WTC11 (cell line): ENCODE measurements at regions not wholly inside any gene's neighbourhood (a gene's known extent, or its start where the extent isn't known, plus 50 kb on each side); places are given as distances from the start of the nearest gene placed in this dataset.
"Not testable (repeated sequence)": the region's sequence is repeated elsewhere in the genome, so short reads cannot be mapped to it uniquely, and the experiment has no call there.

Source experiments
- ATAC-seq: fragments of 200-7000 bp; cut with Tn5 transposase; 2 replicates; pipeline ENCODE4 v1.10.0; 2021; ENCODE audit warnings: mild to moderate bottlenecking, moderate library complexity
- CTCF ChIA-PET: fragments of 300-600 bp; sonication (Branson Sonifier 250); formaldehyde crosslinking; loops from one replicate; lab custom pipeline; 2021; ENCODE audit warnings: antibody characterized with exemption; lab: Charles Lee
- POLR2A ChIA-PET: fragments of 350-600 bp; sonication (Branson Sonifier 250); formaldehyde crosslinking; loops from one replicate; lab custom pipeline; 2021; ENCODE audit warnings: antibody characterized with exemption; lab: Charles Lee
- DNase-seq: peaks from one replicate; pipeline ENCODE4 v3.0.0; 2021; ENCODE audit warnings: low spot score
- H3K27ac Mint-ChIP-seq: 2 replicates; pipeline ENCODE4 v1.8.0; 2021; ENCODE audit warnings: mixed read lengths
- H3K27me3 Mint-ChIP-seq: 2 replicates; pipeline ENCODE4 v1.8.0; 2021; ENCODE audit warnings: low read depth, mild to moderate bottlenecking, moderate library complexity, mixed read lengths
- H3K36me3 Mint-ChIP-seq: 2 replicates; pipeline ENCODE4 v1.8.0; 2021; ENCODE audit warnings: mixed read lengths
- H3K4me1 Mint-ChIP-seq: 2 replicates; pipeline ENCODE4 v1.8.0; 2022; ENCODE audit warnings: mixed read lengths
- H3K4me3 Mint-ChIP-seq: 2 replicates; pipeline ENCODE4 v1.8.0; 2021; ENCODE audit warnings: mild to moderate bottlenecking, moderate library complexity, mixed read lengths
- H3K9me3 Mint-ChIP-seq: 2 replicates; pipeline ENCODE4 v1.8.0; 2021; ENCODE audit warnings: mixed read lengths
- ATF1 ChIP-seq: sonication (generic); formaldehyde crosslinking; IDR thresholded peaks from 2 replicates; pipeline ENCODE4 v1.8.1; 2023; ENCODE audit warnings: mild to moderate bottlenecking, moderate library complexity, missing genetic modification reagents
- CBFB ChIP-seq: sonication (generic); formaldehyde crosslinking; IDR thresholded peaks from 2 replicates; pipeline ENCODE4 v1.8.1; 2022; ENCODE audit warnings: mild to moderate bottlenecking, low read depth, missing genetic modification reagents
- EMX1 ChIP-seq: fragments of 250-450 bp; sonication (Bioruptor Pico); IDR thresholded peaks from 2 replicates; pipeline ENCODE4 v1.8.0; 2021; ENCODE audit warnings: mild to moderate bottlenecking
- ESRRA ChIP-seq: sonication (generic); formaldehyde crosslinking; IDR thresholded peaks from 2 replicates; pipeline ENCODE4 v1.8.1; 2022; ENCODE audit warnings: mild to moderate bottlenecking, missing genetic modification reagents, borderline replicate concordance
- FOXP1 ChIP-seq: sonication (generic); formaldehyde crosslinking; IDR thresholded peaks from 2 replicates; pipeline ENCODE4 v1.8.0; 2022; ENCODE audit warnings: missing genetic modification reagents, mild to moderate bottlenecking, moderate library complexity, borderline replicate concordance
- MXD4 ChIP-seq: fragments of 250-450 bp; sonication (Bioruptor Pico); IDR thresholded peaks from 2 replicates; pipeline ENCODE4 v1.8.0; 2021; ENCODE audit warnings: mild to moderate bottlenecking, moderate library complexity, borderline replicate concordance
- RORB ChIP-seq: fragments of 250-450 bp; sonication (Bioruptor Pico); IDR thresholded peaks from 2 replicates; pipeline ENCODE4 v1.9.0; 2021; ENCODE audit warnings: mild to moderate bottlenecking
- SMAD3 ChIP-seq: sonication (generic); formaldehyde crosslinking; IDR thresholded peaks from 2 replicates; pipeline ENCODE4 v1.8.0; 2022; ENCODE audit warnings: missing genetic modification reagents, mild to moderate bottlenecking, borderline replicate concordance
- ZNF138 ChIP-seq: sonication (generic); formaldehyde crosslinking; conservative IDR thresholded peaks from 2 replicates; pipeline ENCODE4 v1.8.1; 2022; ENCODE audit warnings: mild to moderate bottlenecking, moderate library complexity, missing genetic modification reagents
- ZNF317 ChIP-seq: sonication (generic); formaldehyde crosslinking; IDR thresholded peaks from 2 replicates; pipeline ENCODE4 v1.8.1; 2023; ENCODE audit warnings: low read depth, mild to moderate bottlenecking, moderate library complexity, missing genetic modification reagents, borderline replicate concordance
- TF ChIP-seq, protein P1 (sequence below): sonication (generic); formaldehyde crosslinking; IDR thresholded peaks from 2 replicates; pipeline ENCODE4 v1.8.0; 2022; ENCODE audit warnings: mild to moderate bottlenecking, missing genetic modification reagents
- TF ChIP-seq, protein P2 (sequence below): fragments of 250-450 bp; sonication (Bioruptor Pico); IDR thresholded peaks from 2 replicates; pipeline ENCODE4 v1.9.0; 2021; ENCODE audit warnings: mild to moderate bottlenecking
- TF ChIP-seq, protein P3 (sequence below): sonication (generic); formaldehyde crosslinking; IDR thresholded peaks from 2 replicates; pipeline ENCODE4 v1.8.1; 2023; ENCODE audit warnings: mild to moderate bottlenecking, missing genetic modification reagents, moderate library complexity
- TF ChIP-seq, protein P4 (sequence below): sonication (generic); formaldehyde crosslinking; IDR thresholded peaks from 2 replicates; pipeline ENCODE4 v1.8.1; 2023; ENCODE audit warnings: mild to moderate bottlenecking, moderate library complexity, missing genetic modification reagents
- TF ChIP-seq, protein P5 (sequence below): sonication (generic); formaldehyde crosslinking; IDR thresholded peaks from 2 replicates; pipeline ENCODE4 v1.8.0; 2022; ENCODE audit warnings: mild to moderate bottlenecking, missing genetic modification reagents
- TF ChIP-seq, protein P6 (sequence below): sonication (generic); formaldehyde crosslinking; IDR thresholded peaks from 2 replicates; pipeline ENCODE4 v1.8.0; 2023; ENCODE audit warnings: mild to moderate bottlenecking, missing genetic modification reagents
- TF ChIP-seq, protein P7 (sequence below): fragments of 250-450 bp; sonication (Bioruptor Pico); IDR thresholded peaks from 2 replicates; pipeline ENCODE4 v1.9.0; 2021; ENCODE audit warnings: mild to moderate bottlenecking, borderline replicate concordance

DNA sequence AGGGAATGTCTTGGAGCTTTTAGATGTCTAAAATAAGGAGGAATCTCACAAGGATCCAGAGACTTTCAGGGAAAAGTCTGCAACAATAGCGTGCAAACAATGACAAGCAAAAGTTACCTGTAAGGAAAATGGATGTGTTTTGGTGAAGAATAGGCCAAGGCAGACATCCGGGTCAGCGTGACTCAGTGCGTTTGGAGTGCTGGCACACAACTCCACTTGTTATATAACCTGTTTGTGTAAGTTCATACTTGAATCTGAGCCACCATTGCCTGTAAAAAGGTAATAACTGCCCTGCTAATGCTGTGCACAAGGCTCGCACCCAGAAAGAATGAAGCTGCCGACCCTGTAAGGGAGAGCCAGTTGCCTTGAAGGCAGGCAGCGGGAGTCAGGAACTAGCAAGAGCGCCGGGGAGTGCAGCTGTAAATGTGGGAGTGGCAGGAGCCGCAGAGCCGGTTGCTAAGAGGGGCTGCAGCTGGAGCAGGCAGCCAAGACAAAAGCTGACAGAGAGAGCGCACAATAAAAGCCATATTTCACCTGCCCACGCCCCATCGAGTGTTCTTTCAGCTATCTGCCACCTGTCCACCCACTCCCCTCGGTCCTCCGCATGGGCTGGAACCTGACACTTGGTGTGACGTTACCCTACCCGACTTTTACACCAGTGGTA, 638.5 kb upstream of the MIS18BP1 start:
- peak; percentile 96 for ATAC-seq
- H3K27ac Mint-ChIP-seq, result no peak overlapping the region; the same call in 1 of the 2 replicates
- ChIA-PET POLR2A (no interaction called here), CTCF (no interaction called here)
- TF ChIP-seq CBFB (CRISPR knock-in tag), result no peak
- TF ChIP-seq, protein P1, sequence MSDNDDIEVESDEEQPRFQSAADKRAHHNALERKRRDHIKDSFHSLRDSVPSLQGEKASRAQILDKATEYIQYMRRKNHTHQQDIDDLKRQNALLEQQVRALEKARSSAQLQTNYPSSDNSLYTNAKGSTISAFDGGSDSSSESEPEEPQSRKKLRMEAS (CRISPR knock-in tag), result 0 out of 2 replicates have a peak, but pooled peaks have one; percentile 39
- peaks cover 30% of the 10 kb centered on the region for H3K4me1 Mint-ChIP-seq
- peaks cover 34% of the 10 kb centered on the region for H3K9me3 Mint-ChIP-seq
- peaks cover 5% of the 10 kb centered on the region for H3K36me3 Mint-ChIP-seq
- peak overlapping the region; percentile 52 for H3K4me3 Mint-ChIP-seq
- DNase-seq, result peak; percentile 28
- H3K27me3 Mint-ChIP-seq, result no peaks in the 10 kb centered on the region; the same call in 1 of the 2 replicates

DNA sequence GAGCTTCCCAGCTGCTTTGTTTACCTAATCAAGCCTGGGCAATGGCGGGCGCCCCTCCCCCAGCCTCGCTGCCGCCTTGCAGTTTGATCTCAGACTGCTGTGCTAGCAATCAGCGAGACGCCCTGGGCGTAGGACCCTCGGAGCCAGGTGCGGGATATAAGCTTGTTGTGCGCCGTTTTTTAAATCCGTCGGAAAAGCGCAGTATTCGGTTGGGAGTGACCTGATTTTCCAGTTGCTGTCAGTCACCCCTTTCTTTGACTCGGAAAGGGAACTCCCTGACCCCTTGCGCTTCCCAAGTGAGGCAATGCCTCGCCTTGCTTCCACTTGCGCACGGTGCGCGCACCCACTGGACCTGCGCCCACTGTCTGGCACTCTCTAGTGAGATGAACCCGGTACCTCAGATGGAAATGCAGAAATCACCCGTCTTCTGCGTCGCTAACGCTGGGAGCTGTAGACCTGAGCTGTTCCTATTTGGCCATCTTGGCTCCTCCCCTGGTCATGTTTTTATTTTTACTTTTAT, 635.8 kb upstream of the MIS18BP1 start:
- peaks cover 30% of the 10 kb centered on the region for H3K4me1 Mint-ChIP-seq
- H3K27ac Mint-ChIP-seq, POLR2A ChIA-PET, CTCF ChIA-PET, ATAC-seq, H3K36me3 Mint-ChIP-seq, H3K27me3 Mint-ChIP-seq: not testable (repeated sequence)
- peak; percentile 25 for DNase-seq
- H3K9me3 Mint-ChIP-seq, result peaks cover 25% of the 10 kb centered on the region
- peak overlapping the region; percentile 68 for H3K4me3 Mint-ChIP-seq

DNA sequence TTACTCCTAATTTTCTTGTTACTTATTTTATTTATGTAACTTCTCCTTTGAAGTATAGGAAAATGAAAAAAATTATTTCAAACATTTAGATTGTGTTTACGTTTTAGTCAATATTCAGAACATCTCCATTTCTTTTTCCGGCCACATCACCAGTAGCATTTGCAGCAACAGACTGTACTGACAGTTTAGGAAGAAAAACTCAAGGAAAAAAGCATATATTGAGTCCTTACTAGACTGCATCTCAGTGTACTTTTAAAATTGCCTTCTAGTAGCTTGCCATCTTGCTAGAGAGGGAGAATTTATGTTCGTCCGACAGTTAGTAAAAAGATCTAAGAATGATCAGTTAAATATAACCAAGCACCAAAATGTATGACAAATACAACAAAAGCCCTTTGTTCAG, 625.0 kb upstream of the MIS18BP1 start:
- Mint-ChIP-seq H3K4me1 (peaks cover 6% of the 10 kb centered on the region; the same call in 1 of the 2 replicates), H3K4me3 (no peak overlapping the region), H3K27me3 (no peaks in the 10 kb centered on the region), H3K27ac (no peak overlapping the region), H3K36me3 (peaks cover 7% of the 10 kb centered on the region), H3K9me3 (peaks cover 30% of the 10 kb centered on the region)
- ChIA-PET POLR2A (no interaction called here), CTCF (no interaction called here)
- ATAC-seq, result no peak
- no peak for DNase-seq
- TF ChIP-seq, protein P2, sequence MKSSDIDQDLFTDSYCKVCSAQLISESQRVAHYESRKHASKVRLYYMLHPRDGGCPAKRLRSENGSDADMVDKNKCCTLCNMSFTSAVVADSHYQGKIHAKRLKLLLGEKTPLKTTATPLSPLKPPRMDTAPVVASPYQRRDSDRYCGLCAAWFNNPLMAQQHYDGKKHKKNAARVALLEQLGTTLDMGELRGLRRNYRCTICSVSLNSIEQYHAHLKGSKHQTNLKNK (CRISPR knock-in tag), result no peak
- TF ChIP-seq, protein P3, sequence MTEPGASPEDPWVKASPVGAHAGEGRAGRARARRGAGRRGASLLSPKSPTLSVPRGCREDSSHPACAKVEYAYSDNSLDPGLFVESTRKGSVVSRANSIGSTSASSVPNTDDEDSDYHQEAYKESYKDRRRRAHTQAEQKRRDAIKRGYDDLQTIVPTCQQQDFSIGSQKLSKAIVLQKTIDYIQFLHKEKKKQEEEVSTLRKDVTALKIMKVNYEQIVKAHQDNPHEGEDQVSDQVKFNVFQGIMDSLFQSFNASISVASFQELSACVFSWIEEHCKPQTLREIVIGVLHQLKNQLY (CRISPR knock-in tag), result no peak
- TF ChIP-seq FOXP1 (CRISPR knock-in tag), result no peak
- TF ChIP-seq EMX1 (CRISPR knock-in tag), result no peak
- TF ChIP-seq, protein P4, sequence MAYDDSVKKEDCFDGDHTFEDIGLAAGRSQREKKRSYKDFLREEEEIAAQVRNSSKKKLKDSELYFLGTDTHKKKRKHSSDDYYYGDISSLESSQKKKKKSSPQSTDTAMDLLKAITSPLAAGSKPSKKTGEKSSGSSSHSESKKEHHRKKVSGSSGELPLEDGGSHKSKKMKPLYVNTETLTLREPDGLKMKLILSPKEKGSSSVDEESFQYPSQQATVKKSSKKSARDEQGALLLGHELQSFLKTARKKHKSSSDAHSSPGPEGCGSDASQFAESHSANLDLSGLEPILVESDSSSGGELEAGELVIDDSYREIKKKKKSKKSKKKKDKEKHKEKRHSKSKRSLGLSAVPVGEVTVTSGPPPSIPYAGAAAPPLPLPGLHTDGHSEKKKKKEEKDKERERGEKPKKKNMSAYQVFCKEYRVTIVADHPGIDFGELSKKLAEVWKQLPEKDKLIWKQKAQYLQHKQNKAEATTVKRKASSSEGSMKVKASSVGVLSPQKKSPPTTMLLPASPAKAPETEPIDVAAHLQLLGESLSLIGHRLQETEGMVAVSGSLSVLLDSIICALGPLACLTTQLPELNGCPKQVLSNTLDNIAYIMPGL (CRISPR knock-in tag), result no peak
- no peak for TF ChIP-seq SMAD3 (CRISPR knock-in tag)
- TF ChIP-seq MXD4 (CRISPR knock-in tag), result no peak
- TF ChIP-seq, protein P5, sequence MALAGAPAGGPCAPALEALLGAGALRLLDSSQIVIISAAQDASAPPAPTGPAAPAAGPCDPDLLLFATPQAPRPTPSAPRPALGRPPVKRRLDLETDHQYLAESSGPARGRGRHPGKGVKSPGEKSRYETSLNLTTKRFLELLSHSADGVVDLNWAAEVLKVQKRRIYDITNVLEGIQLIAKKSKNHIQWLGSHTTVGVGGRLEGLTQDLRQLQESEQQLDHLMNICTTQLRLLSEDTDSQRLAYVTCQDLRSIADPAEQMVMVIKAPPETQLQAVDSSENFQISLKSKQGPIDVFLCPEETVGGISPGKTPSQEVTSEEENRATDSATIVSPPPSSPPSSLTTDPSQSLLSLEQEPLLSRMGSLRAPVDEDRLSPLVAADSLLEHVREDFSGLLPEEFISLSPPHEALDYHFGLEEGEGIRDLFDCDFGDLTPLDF (CRISPR knock-in tag), result no peak
- TF ChIP-seq ESRRA (CRISPR knock-in tag), result no peak
- TF ChIP-seq, protein P6, sequence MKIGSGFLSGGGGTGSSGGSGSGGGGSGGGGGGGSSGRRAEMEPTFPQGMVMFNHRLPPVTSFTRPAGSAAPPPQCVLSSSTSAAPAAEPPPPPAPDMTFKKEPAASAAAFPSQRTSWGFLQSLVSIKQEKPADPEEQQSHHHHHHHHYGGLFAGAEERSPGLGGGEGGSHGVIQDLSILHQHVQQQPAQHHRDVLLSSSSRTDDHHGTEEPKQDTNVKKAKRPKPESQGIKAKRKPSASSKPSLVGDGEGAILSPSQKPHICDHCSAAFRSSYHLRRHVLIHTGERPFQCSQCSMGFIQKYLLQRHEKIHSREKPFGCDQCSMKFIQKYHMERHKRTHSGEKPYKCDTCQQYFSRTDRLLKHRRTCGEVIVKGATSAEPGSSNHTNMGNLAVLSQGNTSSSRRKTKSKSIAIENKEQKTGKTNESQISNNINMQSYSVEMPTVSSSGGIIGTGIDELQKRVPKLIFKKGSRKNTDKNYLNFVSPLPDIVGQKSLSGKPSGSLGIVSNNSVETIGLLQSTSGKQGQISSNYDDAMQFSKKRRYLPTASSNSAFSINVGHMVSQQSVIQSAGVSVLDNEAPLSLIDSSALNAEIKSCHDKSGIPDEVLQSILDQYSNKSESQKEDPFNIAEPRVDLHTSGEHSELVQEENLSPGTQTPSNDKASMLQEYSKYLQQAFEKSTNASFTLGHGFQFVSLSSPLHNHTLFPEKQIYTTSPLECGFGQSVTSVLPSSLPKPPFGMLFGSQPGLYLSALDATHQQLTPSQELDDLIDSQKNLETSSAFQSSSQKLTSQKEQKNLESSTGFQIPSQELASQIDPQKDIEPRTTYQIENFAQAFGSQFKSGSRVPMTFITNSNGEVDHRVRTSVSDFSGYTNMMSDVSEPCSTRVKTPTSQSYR (CRISPR knock-in tag), result no peak
- TF ChIP-seq CBFB (CRISPR knock-in tag), result no peak
- TF ChIP-seq ZNF317 (CRISPR knock-in tag), result no peak
- TF ChIP-seq, protein P7, sequence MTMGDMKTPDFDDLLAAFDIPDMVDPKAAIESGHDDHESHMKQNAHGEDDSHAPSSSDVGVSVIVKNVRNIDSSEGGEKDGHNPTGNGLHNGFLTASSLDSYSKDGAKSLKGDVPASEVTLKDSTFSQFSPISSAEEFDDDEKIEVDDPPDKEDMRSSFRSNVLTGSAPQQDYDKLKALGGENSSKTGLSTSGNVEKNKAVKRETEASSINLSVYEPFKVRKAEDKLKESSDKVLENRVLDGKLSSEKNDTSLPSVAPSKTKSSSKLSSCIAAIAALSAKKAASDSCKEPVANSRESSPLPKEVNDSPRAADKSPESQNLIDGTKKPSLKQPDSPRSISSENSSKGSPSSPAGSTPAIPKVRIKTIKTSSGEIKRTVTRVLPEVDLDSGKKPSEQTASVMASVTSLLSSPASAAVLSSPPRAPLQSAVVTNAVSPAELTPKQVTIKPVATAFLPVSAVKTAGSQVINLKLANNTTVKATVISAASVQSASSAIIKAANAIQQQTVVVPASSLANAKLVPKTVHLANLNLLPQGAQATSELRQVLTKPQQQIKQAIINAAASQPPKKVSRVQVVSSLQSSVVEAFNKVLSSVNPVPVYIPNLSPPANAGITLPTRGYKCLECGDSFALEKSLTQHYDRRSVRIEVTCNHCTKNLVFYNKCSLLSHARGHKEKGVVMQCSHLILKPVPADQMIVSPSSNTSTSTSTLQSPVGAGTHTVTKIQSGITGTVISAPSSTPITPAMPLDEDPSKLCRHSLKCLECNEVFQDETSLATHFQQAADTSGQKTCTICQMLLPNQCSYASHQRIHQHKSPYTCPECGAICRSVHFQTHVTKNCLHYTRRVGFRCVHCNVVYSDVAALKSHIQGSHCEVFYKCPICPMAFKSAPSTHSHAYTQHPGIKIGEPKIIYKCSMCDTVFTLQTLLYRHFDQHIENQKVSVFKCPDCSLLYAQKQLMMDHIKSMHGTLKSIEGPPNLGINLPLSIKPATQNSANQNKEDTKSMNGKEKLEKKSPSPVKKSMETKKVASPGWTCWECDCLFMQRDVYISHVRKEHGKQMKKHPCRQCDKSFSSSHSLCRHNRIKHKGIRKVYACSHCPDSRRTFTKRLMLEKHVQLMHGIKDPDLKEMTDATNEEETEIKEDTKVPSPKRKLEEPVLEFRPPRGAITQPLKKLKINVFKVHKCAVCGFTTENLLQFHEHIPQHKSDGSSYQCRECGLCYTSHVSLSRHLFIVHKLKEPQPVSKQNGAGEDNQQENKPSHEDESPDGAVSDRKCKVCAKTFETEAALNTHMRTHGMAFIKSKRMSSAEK (CRISPR knock-in tag), result no peak
- TF ChIP-seq ATF1 (CRISPR knock-in tag), result no peak
- no peak for TF ChIP-seq ZNF138 (CRISPR knock-in tag)
- TF ChIP-seq RORB (CRISPR knock-in tag), result no peak
